NCI-H2081 (cell line): ENCODE measurements at regions not wholly inside any gene's neighbourhood (a gene's known extent, or its start where the extent isn't known, plus 50 kb on each side); places are given as distances from the start of the nearest gene placed in this dataset.
A peak's percentile ranks its signal among the peaks of the same experiment; 100 is the strongest.

ENCODE experiments used
- DNase-seq, 2 experiments: peaks; one replicate each; lab custom pipeline; 2025; lab: John Stamatoyannopoulos, UW

DNA sequence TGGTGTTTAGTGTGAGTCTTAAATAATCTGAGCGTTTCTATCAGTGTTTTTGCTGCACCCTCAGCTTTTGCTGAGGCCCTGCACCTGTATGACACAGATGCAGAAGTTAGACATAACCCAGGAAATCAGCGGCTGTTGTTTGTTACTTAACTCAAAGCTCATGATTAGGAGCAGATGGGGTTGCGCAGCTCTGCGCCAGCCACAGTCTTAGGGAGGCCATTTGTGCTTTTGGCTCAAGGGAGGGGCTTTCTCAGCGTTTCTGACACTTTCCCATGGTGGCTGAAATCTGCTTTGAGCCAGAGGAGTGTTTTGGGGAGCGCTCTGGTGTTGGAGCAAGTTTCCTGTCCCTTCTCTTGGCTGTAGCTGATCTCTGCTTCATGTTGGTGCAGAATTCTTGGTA is 433.8 kb downstream of the NAF1 start:
- no peak for DNase-seq

DNA sequence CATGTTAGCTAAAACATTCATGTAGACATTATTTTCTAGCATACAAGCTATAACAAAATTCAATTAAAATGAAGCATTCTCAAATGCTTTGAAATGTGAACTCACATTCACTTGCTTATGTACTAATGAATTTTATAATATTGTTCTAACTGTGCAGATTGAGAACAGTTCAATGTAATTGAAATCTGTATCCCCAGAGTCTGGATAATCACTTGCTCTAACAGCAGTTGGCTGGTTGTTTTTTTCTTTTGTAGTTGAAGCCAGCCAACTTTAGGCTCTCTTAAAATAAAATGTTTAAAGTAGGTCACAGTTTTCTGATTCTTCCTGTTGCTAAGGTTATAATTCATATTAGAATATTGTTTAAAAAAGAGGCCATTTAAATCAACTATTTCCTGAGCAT is 438.9 kb downstream of the NAF1 start:
- DNase-seq: no peak

DNA sequence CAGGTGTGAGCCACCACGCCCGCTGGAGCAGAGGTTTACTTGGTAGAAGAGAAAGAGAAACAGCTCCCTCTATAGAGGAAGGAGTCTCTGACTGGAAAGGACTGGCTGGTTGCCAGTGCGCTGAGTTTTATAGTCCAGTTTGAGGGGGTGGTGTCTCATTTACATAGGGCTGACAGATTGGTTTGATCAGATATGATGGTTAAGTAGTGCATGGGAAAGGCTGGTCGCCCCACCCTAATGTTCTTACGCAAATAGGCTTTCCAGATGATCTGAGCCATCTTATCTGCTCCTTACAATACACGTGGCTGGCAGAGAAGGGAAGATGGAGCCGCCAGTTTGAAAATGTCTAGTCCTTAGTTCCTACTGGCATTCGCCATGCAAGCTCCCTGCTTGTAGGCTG is 439.5 kb downstream of the NAF1 start:
- no peak for DNase-seq

DNA sequence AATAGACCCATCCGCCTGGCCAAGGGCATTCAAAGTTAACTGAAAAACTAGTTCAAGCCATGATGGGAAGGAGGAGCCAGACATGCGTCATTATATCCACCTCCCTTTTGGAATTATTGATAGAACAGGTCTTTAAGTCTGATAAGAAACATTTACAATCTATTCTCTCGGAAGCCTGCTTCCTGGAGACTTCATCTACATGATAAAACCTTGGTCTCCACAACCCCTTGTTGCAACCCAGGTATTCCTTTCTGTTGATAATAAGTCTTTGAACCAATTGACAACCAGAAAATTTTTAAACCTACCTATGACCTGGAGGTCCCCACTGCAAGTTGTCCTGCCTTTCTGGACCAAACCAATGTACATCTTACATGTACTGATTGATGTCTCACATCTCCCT is 451.3 kb downstream of the NAF1 start:
- no peak for DNase-seq

DNA sequence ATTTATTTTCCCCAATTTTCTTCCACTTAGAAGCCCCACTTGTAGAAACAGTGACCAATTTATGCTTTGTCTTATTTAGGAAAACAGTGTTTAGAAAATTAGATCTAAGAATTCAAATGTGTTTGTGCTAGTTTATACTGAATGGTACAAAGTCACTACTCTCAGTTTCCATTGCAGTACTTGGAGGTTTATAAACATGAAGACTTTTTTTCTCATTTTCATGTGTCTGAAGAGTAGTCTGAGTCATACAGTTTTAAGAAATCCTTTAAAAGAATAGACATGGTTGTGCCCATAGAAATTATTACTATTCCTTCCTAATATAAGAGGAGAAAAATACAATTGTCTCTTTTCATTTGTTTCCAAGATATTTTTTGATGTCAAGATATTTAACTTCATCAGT is 458.7 kb downstream of the NAF1 start:
- no peak for DNase-seq

DNA sequence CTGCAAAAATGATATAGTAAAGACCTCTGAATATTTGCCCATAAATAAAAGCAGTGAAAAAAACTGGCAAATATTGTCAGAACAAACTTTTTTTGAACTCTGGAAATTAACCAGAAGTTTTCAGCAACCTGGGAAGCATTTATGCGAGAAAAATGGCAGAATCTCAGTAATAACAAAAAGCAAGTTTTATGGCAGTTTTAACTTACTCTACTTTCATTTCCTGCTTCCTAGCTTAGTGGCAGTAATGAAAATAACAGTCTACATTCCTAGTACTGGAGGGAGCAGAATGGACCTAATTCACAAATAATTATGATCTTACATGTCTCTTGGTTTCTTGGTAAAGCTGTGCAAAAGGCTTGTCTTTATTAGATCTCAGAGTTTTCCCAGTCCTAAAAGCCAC is 460.1 kb downstream of the NAF1 start:
- no peak for DNase-seq

DNA sequence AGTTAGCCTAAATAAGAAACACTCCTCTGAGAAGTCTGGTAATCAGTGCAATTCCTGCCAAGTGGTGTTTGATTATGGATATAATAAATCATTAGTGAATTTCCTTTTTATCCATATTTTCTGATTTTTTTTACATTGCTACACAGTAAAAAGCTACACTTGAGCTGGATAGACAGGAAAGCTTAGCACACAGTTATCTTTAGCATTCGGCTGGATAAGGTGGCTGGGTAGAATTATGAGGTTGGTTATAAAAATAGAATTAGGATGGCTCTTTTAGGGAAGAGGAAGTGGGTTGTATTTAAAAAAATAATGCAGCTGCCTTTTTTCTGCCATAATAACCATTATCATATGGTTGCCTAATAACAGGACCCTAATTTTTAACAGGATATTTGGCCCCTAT is 460.6 kb downstream of the NAF1 start:
- no peak for DNase-seq

DNA sequence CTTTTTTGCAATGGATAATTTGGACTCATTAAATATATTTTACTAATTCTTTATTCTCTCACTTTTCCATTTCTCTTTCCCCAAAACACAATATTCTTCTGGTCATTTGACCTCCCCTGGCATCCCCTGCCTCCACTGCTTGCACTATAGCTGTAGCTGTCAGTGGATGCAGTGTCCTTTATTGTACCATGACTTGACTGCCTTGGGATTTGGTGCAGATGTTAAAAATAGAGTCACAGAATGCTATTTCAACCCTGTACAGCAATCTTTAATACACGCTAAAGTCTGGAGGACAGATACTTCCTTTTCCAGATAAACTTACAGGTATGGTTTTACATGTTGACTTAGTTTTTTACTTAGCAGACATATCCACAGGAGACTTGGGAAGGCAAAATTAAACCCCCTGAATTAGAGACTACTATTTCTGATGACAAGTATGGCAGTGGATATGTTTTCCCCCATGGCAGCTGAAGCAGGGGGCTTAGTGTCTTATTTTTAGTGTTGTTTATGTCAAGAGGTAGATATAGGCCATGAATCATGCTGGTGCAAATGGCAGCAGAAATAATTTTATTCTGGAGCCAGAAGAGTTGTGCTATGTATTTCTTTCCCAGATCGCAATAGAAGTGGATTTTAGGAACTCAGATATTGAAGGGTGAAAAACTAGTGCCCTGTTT is 461.4 kb downstream of the NAF1 start:
- DNase-seq: no peak

DNA sequence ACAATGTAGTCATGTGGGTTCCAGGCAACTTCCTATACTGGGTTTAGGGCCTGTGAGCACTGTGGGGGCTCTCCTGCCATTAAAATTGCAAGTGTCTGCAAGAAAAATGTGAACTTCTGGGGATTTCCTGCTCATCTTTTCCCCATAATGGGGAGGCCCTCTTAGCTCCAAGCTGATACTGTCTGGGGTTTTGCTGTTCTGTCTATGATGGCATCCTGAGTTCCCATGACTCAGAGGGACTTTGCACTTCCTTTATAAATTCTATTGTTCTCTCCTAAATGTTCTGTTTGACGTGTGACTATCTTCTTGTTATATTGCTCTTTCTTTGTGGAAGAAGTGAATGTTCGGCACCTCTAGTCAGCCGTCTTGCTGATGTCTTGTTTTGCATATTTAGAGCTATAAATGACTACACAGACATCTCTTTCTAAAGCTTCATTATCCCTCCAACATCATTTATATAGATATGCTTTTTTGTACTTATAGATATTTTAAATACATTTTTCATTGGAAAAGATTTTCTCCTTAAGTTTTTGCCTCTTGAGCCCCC is 465.8 kb downstream of the NAF1 start:
- DNase-seq: no peak

DNA sequence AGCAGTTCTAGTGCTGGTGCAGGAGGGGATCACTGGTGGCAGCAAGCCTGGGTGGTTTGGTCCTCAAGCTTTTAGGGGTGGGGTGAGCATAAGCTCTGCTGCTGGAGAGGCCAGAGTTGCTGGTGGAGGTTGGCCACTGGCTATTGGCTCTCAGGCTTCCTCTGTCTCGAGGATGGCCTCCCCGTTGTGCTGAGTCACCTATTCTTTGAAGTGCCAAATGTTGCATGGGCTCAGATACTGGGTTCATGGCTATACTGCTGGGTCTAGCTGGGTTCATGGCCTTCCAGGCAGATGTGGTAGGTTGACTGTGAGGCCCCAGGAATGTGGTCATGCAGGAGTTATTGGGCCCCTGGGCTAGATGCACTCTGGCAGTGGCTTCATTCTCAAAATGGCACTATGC is 466.3 kb downstream of the NAF1 start:
- DNase-seq: no peak

DNA sequence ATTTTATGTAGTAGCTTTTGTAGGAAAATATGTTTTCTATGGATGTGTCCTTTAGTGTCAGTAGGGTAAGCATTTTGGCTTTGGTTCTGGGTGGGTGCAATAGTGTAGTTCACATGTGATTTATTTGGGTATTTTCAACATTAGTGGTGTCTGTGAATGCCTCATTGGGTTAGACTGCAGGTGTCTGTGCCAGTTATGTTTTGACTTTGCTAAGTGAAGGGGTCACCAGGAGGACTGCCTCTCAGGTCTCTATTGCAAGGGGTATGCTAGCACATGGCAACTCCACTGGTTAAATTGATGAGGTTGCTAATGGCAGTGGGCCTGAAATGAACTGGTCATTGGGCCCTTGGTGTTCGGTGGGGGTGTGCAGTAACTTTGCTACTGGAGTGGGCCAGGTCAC is 467.1 kb downstream of the NAF1 start:
- DNase-seq: no peak

DNA sequence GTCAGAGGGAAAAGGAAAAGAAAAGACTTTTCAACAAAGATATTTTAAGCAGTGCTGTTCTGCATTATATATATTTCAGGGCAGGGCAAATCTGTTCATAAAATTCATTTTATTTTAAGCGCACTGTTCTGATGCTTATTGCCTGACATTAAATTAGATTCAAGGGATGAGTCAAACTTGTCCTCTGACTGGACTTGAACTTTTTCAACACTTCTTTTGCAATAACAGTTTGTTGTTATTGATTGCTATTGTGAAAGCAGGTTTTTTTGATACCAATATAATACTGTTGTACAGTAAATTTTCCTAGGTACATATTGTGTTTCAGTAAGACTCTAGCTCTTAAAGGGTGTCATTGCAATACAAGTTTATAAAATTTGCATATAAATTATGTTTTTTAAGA is 481.3 kb downstream of the NAF1 start:
- no peak for DNase-seq

DNA sequence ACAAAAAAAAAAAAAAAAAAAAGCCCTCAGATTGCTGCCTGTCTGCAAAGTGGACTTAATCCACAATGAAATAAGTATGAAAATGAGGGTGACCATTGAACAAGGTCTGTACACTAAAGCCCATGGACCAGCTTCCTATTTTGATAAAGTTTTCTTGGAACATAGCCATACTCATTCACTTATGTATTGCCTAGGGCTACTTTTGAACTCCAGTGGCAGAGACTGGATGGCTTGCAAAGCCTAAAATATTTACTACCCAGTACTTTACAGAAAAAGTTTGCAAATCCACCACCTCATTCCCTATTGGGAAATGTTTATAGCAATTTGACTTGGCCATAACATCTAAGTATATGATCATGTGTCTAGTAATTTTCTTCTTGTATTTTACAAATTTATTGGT is 481.7 kb downstream of the NAF1 start:
- no peak for DNase-seq

DNA sequence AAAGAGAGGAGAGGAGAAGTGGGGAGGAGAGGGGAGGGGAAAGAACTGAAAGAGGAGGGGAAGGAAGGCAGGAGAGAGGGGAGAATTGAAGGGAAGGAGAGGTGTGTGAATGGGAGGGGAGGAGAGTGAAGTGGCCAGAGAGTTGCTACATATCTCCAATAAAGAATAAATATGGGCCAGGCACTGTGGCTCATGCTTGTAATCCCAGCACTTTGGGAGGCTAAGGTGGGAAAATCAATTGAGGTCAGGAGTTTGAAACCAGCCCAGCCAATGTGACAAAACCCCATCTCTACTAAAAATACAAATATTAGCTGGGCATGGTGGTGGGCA is 482.4 kb downstream of the NAF1 start:
- no peak for DNase-seq

DNA sequence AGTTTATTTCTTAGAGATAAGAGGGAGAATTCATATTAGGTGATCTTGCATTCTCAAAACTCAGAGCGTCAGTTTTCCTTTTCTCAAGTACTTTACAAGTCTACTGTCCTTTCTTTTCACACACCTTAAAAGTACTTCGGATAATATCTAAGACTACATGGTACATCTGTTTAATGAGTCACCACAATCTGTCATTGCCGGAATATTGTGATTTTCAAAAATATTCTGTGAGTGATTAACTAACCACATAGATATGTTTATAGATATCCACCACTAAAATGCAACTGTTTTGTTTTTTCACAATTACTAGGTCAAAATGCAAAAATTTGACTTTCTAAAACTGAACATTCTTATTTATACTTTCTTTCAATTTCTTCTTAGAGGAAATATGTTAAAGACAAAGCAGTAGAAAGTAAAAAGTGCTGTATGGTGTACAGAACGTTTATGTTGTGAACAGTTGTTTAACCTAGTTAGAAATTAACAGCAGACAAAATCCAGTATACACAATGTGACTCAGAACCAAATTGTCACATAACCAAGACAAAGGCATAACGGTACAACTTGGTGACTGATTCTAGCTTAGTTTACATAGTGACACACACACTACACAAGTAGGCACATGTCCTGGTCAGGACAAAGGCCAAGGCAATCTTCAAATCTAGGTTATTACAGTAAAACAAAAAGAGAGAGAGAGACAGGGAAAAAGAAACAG is 482.9 kb downstream of the NAF1 start:
- no peak for DNase-seq

DNA sequence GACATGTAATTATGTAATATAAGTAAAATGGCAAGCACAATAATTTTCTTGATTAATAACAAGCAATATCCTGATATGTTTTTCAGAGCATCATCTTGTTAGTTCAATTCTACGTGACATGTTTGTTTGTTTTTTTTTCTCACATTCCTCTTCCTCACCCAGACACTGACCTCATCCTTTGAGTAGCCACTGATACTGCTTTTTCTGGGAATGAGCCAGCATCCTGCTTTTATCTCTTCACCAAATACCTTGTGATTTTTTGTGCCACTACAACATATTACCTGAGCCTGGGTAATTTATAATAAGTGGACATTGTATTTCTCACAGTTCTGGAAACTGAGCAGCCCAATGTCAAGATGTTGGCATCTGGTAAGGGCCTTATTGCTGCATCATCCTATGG is 484.0 kb downstream of the NAF1 start:
- no peak for DNase-seq

DNA sequence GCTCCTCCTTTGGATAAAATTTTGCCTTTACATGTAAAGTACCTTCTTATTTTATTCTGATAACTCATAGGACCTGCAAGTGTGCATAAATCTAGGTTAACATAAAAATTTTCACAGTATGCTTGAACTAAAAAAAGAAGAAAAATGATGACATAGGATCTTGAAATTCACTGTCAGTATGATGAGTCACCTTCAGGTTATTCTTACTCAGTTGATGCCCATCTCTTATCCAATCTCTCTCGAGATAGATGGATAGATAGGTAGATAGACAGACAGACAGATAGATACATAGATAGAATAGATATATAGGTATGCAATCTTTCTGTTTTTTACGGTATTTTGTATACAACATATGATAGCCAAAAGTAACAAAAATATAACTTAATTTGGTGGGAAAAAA is 485.5 kb downstream of the NAF1 start:
- DNase-seq: no peak

DNA sequence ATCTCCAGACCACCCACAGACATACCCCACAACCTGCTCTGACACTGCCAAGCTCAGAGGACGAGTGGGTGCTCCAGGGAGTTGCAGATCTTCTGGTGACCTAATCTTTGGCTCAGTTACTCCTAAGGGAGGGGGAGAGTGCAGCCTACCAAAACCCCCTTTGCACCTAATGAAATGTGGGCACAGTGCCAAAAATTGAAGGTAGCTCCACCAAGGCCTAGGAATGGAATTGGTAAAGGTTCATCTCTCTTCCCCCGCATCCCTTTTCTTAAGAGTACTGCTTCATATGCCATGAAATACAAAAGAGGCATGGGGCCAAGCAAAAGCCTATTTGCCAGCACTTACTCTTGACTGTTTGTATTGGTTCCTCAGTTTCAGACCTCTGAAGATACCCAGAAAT is 491.0 kb downstream of the NAF1 start:
- DNase-seq: no peak

DNA sequence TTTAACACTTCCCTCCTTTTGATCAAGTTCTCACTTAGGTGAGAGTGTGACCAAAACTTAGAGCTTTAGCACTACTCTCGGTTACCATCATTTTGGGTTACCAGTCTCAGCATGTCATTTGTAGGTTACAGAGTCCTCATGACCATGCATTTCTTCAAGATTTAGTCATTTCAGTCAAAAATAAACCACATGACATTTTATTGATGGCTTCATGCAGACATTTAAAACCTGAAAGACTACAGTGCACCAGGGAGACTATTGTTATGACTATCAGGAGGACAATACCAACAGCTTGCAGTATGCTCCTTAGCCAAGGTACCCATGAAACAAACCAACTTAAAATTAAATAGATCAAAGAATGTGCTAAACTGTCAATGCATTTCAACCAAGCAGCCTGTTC is 498.1 kb upstream of the FSTL5 start:
- no peak for DNase-seq

DNA sequence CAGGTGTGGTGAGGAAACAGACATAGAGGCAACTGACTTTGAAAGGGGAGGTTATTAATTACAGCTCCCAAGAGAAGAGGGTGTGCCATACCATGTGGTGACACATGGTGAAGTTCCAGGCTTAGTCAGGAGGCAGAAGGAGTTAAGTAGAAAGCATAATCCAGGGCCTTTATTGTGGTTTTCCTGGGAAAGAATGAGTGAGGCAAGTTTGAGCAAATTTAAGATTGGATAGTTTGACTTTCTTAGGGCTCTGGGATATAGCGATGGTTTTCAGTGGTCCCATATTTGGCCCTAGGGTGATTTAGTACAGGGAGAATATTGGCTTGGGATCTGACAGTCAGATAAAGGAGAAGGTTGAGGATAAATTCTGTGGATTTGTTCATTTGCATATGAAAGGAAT is 495.9 kb upstream of the FSTL5 start:
- no peak for DNase-seq

DNA sequence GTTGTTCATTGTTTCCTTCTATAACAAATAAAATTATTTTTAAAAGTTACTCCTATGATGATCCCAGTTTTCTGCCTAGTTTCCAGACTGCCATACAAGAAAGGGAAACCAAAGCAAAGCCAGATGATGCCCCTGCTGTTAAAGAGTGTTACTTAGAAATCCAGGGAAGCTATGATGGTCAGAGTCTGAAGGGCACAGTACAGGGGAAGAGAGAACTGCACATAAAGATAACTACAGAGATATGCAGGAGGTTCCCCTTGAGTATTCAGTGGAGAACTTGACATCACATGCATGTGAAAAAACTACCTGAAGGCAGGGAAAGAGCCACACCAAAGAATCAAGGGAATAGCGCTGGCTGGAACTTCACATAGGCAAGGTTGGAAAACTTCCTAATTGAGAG is 494.2 kb upstream of the FSTL5 start:
- no peak for DNase-seq

DNA sequence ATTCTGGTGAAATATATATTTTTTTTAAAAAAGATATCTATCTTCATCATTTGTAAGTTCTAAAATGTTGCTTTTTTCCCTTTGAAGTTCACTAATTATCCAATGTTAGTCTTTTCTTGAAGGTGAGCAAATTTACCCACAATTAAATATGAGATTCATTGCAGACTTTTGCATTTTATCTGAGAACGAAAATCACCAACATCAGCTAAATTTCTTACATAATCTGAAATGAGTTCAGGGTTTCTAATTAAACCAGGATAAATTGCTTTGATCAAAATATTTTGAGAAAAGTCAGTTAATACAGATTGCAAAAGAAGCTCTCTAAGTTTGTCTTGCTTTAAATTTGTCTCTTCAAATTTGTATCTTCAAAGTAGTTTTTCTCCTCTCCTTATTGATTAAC is 486.4 kb upstream of the FSTL5 start:
- no peak for DNase-seq

DNA sequence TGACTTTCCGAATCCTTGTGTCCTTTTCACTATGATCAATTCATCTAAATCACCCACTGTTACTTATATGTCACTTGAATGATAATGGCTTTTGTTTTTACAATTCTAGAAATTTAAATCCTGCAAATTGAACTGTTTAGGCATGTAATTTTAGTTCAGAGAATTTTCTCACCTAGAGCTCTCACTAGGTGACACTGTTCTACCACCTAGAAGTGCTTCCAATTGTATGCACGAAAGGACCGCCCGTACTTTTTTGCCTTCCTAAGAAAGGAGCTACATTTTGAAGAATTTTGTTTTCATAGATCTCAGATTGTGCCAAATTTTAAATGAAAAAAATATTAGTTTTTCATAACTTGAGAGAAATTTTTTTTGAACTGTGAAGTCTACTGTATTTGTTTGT is 481.6 kb upstream of the FSTL5 start:
- peak in 1 of 2 experiments; percentile 8 for DNase-seq

DNA sequence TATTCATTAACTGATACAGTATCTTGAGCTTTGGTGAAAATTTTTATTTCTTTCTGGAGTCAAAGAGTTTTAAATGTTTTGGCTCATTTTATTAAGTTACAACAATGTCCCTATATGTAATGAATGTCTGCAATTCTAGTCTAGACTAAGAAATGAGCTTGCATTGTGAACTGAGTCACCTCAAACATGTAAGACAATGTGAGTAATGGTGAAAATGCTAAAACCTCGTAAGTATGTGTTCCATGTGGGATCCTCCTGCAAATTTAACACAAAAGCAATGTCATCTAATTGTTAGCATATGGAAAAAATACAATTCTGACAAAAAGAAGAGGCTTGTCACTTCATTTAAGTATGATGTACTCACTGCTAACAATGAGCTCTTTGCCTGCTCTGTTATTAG is 480.5 kb upstream of the FSTL5 start:
- no peak for DNase-seq
